DND-41 (cell line): ENCODE measurements at regions not wholly inside any gene's neighbourhood (a gene's known extent, or its start where the extent isn't known, plus 50 kb on each side); places are given as distances from the start of the nearest gene placed in this dataset.
A peak's percentile ranks its signal among the peaks of the same experiment; 100 is the strongest.
"Not testable (repeated sequence)": the region's sequence is repeated elsewhere in the genome, so short reads cannot be mapped to it uniquely, and the experiment has no call there.

Source experiments
- ATAC-seq: fragments of 200-7000 bp; cut with Tn5 transposase; 3 replicates; pipeline ENCODE4 v1.9.1; 2021; ENCODE audit warnings: low read depth; ENCODE audit not compliant: insufficient read depth
- DNase-seq: peaks from one replicate; pipeline ENCODE4 v3.0.0-alpha.2; 2020
- H2AFZ ChIP-seq: 2 replicates; pipeline ENCODE4 v1.6.0; 2012; ENCODE audit warnings: low read depth, low read length
- H3K27ac ChIP-seq: 2 replicates; pipeline ENCODE4 v1.5.1; 2012; ENCODE audit warnings: low read length, inconsistent platforms
- H3K27me3 ChIP-seq: fragments of 200-600 bp; sonication (generic); 2 replicates; pipeline ENCODE4 v1.6.0; 2012; ENCODE audit warnings: low read length, mild to moderate bottlenecking, inconsistent platforms; ENCODE audit not compliant: insufficient read depth, poor library complexity
- H3K36me3 ChIP-seq: 2 replicates; pipeline ENCODE4 v1.5.1; 2012; ENCODE audit warnings: low read length, inconsistent platforms; ENCODE audit not compliant: insufficient read depth
- H3K4me1 ChIP-seq: 2 replicates; pipeline ENCODE4 v1.5.1; 2012; ENCODE audit warnings: mild to moderate bottlenecking, low read length; ENCODE audit not compliant: insufficient read depth
- H3K4me2 ChIP-seq: 2 replicates; pipeline ENCODE4 v1.6.0; 2012; ENCODE audit warnings: mild to moderate bottlenecking, moderate library complexity, low read length, inconsistent platforms; ENCODE audit not compliant: insufficient read depth
- H3K4me3 ChIP-seq, 2 experiments: fragments of 200-600 bp in 1 of 2; shearing (Covaris generic) in 1 of 2; 2 replicates each; pipeline ENCODE4 v1.5.1; 2012 to 2016; ENCODE audit warnings: inconsistent platforms in 2 of 2, low read length in 2 of 2, mild to moderate bottlenecking in 2 of 2, low read depth in 1 of 2, moderate library complexity in 1 of 2
- H3K79me2 ChIP-seq: 2 replicates; pipeline ENCODE4 v1.6.0; 2012; ENCODE audit warnings: low read length, inconsistent platforms; ENCODE audit not compliant: insufficient read depth
- H3K9ac ChIP-seq: 2 replicates; pipeline ENCODE4 v1.6.0; 2012; ENCODE audit warnings: low read depth, mild to moderate bottlenecking, inconsistent platforms, low read length, moderate library complexity
- H3K9me3 ChIP-seq: 2 replicates; pipeline ENCODE4 v1.5.1; 2012; ENCODE audit warnings: low read length, moderate library complexity, mild to moderate bottlenecking, inconsistent platforms; ENCODE audit not compliant: insufficient read depth, severe bottlenecking
- H4K20me1 ChIP-seq: 2 replicates; pipeline ENCODE4 v1.6.0; 2012; ENCODE audit warnings: low read length; ENCODE audit not compliant: insufficient read depth

- H3K9ac ChIP-seq, H2AFZ ChIP-seq, ATAC-seq, H3K4me3 ChIP-seq, DNase-seq, H3K79me2 ChIP-seq, H3K27me3 ChIP-seq, H3K27ac ChIP-seq, H3K9me3 ChIP-seq, H3K4me1 ChIP-seq, H4K20me1 ChIP-seq, H3K4me2 ChIP-seq, H3K36me3 ChIP-seq: not testable (repeated sequence)
Observed at GRCh38 chr9:65392611-65393010, 107.6 kb upstream of the FOXD4L5 start.

- H3K27ac ChIP-seq, H3K9me3 ChIP-seq, H3K79me2 ChIP-seq, H3K4me3 ChIP-seq, H3K27me3 ChIP-seq, DNase-seq, H3K9ac ChIP-seq, H4K20me1 ChIP-seq, H3K36me3 ChIP-seq, ATAC-seq, H3K4me2 ChIP-seq, H2AFZ ChIP-seq, H3K4me1 ChIP-seq: not testable (repeated sequence)
Observed at GRCh38 chr9:65389710-65390109, 104.7 kb upstream of the FOXD4L5 start.

- not testable (repeated sequence) for H3K36me3 ChIP-seq, DNase-seq, H4K20me1 ChIP-seq, H2AFZ ChIP-seq, H3K9me3 ChIP-seq, H3K4me3 ChIP-seq, H3K4me1 ChIP-seq, H3K27ac ChIP-seq, H3K9ac ChIP-seq, H3K79me2 ChIP-seq, ATAC-seq, H3K4me2 ChIP-seq, H3K27me3 ChIP-seq
Observed at GRCh38 chr9:65389216-65389615, 104.2 kb upstream of the FOXD4L5 start.

- not testable (repeated sequence) for H3K36me3 ChIP-seq, H3K27ac ChIP-seq, H4K20me1 ChIP-seq, H3K79me2 ChIP-seq, H3K4me1 ChIP-seq, H3K9me3 ChIP-seq, H2AFZ ChIP-seq, H3K27me3 ChIP-seq
- Histone ChIP-seq H3K4me2 (peak overlapping the region; percentile 38; the same call in 1 of the 2 replicates), H3K4me3 (peak overlapping the region in 1 of 2 experiments; percentile 47; a peak in 1 of 4 replicates), H3K9ac (peak overlapping the region; percentile 39)
- peak; percentile 78 for DNase-seq
- ATAC-seq = peak; percentile 99
Observed at GRCh38 chr9:65386699-65387098, 101.7 kb upstream of the FOXD4L5 start.

- Histone ChIP-seq H3K4me2 (peak overlapping the region; percentile 36; the same call in 1 of the 2 replicates), H3K9ac (peak overlapping the region; percentile 39; the same call in 1 of the 2 replicates), H3K4me3 (peak overlapping the region in 1 of 2 experiments; percentile 44; a peak in 2 of 4 replicates)
- not testable (repeated sequence) for H3K9me3 ChIP-seq, H2AFZ ChIP-seq, H4K20me1 ChIP-seq, H3K79me2 ChIP-seq, H3K36me3 ChIP-seq, H3K4me1 ChIP-seq, DNase-seq, H3K27ac ChIP-seq, ATAC-seq, H3K27me3 ChIP-seq
Observed at GRCh38 chr9:65386191-65386590, 101.2 kb upstream of the FOXD4L5 start.

GRCh38 chr9:65385655-65386024, 100.6 kb upstream of the FOXD4L5 start:
- not testable (repeated sequence) for H3K4me2 ChIP-seq, DNase-seq, H3K79me2 ChIP-seq, H3K9me3 ChIP-seq, H3K9ac ChIP-seq, H3K27ac ChIP-seq, H3K27me3 ChIP-seq, H3K36me3 ChIP-seq, H3K4me3 ChIP-seq, H3K4me1 ChIP-seq, H4K20me1 ChIP-seq, ATAC-seq, H2AFZ ChIP-seq

GRCh38 chr9:65384759-65385654, 100.0 kb upstream of the FOXD4L5 start:
- ATAC-seq, H3K4me1 ChIP-seq, H3K9me3 ChIP-seq, DNase-seq, H3K27ac ChIP-seq, H3K4me3 ChIP-seq, H3K79me2 ChIP-seq, H4K20me1 ChIP-seq, H3K9ac ChIP-seq, H3K4me2 ChIP-seq, H2AFZ ChIP-seq, H3K27me3 ChIP-seq, H3K36me3 ChIP-seq: not testable (repeated sequence)

GRCh38 chr9:65384066-65384465, 99.1 kb upstream of the FOXD4L5 start:
- Histone ChIP-seq H3K4me3 (peak overlapping the region in 1 of 2 experiments; percentile 18; a peak in 1 of 4 replicates), H3K4me2 (peak overlapping the region; percentile 37; the same call in 1 of the 2 replicates)
- not testable (repeated sequence) for H3K9me3 ChIP-seq, H3K27me3 ChIP-seq, H3K27ac ChIP-seq, H3K4me1 ChIP-seq, H3K79me2 ChIP-seq, ATAC-seq, H3K36me3 ChIP-seq, H2AFZ ChIP-seq, H3K9ac ChIP-seq, H4K20me1 ChIP-seq
- peak; percentile 27 for DNase-seq
